CD4-positive, alpha-beta T cell treated with Interleukin-6 for 4 hours (primary cell): ENCODE measurements at regions not wholly inside any gene's neighbourhood (a gene's known extent, or its start where the extent isn't known, plus 50 kb on each side); places are given as distances from the start of the nearest gene placed in this dataset.
"Not testable (repeated sequence)": the region's sequence is repeated elsewhere in the genome, so short reads cannot be mapped to it uniquely, and the experiment has no call there.

Experiments
- DNase-seq: peaks from one replicate; pipeline ENCODE4 v3.0.0-alpha.2; 2020; ENCODE audit warnings: mixed read lengths

DNA sequence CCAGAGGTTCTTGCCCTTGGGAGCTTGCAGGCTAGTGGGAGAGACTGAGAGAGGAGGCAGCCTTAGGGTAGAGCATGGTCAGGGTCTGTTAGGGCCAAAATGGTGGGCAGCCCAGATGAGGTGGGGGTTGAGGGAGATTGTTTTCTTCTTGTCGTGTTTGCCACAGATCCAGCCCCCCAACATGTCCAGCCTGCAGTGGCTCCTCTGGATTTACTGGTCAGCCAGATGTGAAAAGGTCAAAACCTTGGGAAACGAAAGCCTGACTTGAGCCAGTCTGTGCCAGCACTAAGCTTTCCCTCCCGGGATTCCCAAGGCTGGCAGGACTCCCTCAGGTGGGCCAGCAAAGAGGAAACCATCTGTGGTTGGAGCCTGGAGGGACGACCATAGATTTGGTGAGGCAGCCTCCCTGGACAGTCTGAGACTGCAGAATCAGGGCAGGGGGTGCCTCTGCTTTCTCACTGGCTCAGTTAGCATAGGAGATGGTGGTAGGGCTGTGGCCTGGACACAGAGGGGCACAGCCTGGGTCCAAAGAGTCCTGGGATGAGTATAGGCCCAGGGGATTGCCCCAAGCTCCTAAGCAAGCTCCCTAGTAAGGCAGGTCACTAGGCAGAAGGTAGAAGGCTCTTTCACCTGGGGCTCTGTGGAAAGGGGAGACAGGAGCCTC is 51.2 kb upstream of the PRR23C start:
- no peak for DNase-seq

DNA sequence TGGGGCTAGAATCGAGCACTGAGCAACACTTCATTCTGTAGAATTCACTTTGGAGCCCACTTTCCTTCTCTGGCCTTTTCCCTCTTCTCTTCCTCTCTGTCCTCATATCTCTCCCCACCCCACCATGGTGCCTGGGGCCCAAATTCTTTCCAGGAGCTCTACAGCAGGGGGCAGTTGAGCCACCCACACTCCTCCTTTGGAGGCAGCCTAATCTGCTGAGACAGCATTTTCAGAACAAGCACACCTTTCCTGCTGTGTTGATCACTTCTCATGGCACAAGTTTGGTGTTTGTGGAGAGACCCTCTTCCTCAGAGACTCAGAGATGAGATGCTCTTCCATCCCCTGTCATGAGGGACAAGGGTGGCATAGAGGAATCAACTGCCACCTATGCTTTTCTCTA is 52.0 kb upstream of the PRR23C start:
- DNase-seq: no peak

DNA sequence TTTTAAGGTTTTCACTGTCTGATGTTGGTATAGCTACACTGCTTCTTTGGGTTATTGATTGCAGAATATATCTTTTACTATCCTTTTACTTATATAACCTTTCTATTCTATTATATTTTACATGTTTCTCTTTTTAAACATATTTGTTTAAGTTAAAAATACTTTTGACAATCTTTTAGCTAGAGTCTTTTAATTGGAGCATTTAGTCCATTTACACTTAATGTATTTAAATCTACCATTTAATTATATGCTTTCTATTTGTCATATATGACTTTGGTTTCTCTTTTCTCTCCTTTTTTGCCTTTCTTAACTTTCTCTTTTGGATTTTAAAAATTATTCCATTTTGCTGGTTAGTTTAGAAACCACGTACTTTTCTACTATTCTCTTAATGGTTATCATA is 53.7 kb upstream of the PRR23C start:
- no peak for DNase-seq

DNA sequence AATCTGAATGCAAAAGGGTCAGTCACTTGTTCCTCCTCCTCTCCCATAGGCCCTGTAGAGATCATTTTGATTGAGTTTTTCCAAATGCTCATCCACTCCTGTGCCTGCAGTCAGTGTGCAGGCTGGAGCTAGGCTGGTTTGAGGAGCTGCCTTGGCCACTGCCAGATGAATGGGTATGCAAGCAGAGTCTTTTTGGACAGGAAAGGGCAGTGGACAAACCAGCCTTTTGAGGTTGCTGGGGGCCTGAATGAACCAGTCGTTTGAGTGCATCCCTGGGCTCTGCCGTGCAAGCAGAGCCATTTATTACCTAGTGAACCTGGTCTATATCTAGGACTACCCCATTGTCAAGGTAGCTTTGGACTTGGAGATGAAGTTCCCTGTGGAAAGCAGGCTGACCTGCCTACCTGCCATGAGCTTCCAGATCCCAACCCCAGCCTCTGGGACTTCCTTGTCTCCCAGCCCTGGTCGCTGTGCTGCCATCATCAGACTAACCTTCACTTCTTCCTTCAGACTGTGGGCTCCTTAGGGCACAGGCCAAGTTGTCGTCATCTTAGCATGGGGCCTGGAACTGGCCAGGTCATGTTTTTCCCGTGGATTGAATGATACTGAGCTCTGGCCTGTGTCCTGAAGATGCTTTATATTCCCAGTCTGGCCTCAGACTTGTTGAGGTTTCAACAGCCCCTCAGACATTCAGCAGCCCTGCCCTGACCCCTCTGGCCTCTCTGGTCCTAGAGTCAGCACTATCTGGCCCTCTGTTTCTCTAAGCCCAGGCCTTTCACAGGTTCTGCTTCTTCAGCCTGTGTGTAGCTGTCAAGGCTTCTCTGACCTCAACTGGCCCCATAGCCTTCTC is 55.5 kb upstream of the PRR23C start:
- no peak for DNase-seq

DNA sequence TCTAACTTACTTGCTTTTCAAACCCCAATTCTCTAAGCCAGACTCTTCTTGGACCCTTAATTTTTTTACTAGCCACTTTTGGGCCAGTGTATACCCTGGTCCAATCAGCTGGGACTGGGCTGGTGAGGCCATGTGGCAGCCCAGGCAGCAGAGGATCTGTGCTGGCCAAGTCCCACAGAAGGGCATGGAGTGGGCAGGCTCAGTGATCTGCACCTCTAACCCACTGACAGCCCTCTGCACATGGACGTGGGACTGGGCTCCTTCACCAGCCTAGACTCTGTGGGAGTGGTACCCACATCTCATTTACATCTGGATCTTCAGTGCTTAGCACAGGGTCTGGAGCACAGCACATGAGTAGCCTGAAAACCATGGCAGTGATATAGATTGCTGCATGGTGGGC is 56.1 kb upstream of the PRR23C start:
- DNase-seq: no peak

DNA sequence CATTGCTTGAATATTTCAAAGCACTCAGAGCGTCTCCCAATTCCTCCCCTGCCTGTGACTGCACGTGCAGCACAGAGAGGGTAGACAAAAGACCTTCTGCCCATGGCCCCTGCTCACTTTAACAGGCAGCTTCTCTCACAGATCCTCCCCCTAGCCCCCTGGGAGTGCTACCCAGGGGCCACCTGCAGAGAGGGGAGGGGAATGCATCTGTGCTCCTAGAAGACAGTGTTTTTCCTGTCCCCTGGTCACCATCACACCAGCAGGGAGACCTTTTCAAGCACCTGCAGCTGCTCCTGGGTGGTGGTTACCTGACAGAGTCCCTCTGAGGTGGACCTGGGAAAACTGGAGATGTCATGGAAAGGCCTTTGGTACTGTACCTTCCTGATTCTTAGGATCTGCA is 56.7 kb upstream of the PRR23C start:
- no peak for DNase-seq

DNA sequence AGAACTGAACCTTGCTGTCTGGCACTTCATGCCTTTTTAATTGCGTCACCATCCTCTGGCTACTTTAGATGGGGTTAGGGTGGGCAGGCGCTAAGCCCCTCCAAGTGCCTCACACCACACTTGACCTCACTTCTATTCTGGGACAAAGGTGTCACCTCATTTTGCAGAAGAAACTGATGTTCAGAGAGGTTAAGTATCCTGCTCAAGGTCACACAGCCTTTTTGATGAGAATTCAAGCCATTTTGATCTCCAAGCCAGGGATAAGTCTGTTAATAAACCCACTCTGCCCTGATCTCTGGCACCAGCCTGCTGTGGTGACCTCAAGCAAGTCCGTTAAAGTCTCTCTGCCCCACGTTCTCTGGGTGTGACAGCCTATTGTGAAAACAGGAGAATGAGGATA is 58.8 kb upstream of the PRR23C start:
- no peak for DNase-seq

DNA sequence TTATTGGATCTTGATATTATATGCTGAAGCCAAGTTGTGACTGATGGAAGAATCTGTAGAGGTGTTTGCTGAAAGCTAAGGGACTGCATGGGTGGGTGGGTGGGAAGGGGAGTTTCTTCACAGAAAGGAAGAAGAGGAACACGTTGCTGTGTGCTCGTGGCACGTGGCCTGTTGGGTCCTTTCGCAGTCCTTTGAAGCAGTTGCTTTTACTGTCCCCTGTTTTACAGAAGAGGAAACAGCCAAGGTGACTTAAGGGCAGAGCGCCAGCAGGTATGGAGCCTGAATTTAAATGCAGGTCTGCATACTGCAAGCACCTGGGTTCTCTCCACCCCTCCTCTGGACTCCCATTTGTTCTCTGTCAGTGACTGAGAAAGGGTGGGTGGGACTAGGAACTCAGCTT is 59.4 kb upstream of the PRR23C start:
- DNase-seq: no peak

DNA sequence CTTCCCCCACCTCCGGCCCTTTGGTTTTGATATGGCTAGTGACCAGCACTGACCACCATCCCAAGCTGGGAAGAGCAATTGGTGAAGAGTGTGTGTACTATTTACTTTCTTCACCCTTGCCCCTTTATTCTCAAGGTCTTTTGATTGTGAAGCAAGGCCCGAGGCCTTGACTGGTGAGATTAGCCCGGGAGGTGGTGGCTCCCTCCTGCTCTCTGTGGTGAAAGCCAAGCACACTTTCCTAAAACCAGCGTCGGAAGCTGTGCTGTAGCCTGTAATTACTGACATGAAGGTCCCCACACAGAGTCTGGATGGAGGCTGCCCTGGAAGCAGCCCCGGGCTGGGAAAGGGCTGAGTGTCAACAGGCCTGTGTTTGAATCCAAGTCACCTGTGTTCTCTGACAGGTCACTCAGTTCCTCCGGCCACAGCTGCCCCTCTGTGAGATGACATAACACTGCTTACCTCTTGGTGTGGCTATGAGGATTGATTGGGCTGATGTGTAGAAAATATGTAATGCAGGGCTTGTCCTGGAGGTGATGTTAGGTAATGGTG is 60.5 kb upstream of the PRR23C start:
- no peak for DNase-seq

DNA sequence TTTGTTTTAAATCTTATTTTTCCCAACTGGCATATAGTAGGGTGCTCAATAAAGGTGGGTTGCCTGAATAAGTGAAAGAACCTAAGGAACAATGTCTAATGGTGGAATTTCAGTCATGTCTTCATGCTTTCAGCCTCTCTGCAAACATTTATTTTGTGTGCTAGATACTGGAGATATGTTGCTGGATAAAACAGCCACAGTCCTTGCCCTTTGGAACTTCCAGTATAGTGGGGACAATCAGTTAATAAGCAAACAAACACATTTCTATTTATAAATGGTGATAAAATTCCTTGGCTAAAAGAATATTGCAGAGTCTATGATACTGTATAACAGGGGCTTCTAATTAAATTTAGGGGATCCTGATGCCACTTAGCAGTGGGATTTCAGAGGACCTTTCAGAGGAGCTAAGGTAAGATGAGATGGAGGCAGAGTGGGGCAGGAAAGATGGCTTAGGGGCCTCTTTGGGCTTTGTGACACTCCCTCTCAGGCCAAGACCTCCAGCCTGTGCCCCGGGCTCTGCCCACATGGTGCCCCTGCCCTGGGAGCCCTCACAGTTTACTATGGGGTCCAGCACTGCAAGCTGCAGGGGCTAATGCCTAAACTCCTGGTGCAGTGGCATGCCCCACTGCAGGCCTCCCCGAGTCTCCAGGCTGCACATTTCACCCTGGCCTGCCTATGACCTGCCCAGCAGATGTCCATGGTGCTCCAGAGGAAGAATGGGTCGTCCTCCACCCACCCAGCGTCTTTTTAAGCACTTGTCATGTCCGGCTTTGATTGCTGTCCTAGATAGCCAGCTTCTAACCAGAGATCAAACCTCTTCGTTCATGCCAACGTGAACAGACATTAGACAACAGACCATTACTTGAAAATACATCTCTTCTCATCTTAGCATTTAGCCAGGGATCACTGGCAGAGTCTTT is 61.6 kb upstream of the PRR23C start:
- DNase-seq: no peak

DNA sequence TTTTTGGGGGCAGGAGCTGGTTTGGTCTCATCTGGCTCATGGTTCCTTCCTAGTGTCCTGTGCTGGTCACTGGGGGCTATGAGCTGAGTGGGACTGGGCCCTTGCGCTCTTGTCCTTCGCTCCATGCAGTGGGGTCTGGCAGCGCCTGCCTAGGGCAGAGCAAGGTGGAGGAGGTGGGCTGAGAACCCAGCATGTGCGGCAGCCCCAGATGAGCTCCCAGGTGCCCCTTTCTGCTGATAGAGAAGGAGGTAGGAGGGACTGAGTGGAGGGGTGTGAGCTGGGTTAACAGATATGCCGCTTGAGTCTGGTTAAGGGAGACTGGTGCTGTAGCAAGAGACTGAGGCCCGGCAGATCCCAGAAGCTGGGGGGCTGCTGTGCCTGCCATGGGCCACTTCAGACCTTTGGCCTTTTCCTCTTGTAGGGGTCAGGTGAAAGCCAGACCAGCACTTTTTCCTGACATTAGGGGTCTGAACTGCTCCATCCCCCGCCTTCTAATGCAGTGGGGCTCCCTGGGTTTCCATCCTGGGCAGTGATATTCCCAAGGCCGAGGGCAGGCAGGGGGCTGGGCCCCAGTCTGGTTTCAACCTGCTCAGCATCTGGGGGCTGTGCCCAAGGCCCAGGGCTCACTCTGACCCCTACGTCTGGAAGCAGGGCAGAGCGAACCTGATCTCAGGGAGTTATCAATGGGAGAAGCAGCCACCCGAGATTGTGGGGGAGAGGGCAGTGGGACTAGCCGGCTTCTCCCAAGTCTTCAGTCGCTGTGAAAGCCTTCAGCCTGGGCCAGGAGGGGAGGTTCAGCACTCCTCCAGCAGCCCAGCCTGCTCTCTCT is 62.9 kb upstream of the PRR23C start:
- no peak for DNase-seq

DNA sequence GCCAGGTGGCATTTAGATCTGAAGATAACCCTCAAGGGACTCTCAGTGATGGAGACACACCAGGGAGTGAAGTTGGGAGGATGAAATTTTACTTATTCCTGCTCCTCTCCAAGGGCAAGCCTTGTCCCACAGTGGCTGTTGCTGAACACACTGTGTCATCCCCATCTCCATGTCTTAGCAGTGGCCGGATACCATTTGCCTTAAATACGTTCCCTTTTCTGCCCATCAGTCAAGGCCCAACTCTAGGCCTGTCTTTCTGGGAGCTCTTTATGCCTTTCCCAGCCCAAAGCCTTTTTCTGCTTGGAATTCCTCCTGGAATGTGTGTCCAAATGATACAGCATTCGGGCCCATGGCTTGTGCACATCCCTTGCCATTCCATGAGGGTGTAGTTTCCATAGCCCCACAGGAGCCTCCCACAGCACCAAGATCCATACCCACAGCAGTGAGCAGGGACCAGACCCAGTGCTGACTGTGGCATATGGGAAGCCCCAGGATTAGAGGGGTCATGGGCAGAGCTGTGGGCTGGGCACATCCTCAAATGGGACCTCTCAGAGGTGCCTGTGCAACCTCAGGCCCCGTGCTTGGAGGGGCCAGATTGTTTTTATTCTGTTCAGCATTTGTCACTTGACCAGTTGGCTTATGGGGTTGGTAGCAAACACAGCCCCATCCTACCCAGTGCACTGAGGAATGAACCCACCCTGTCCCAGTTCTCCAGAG is 63.7 kb upstream of the PRR23C start:
- no peak for DNase-seq

DNA sequence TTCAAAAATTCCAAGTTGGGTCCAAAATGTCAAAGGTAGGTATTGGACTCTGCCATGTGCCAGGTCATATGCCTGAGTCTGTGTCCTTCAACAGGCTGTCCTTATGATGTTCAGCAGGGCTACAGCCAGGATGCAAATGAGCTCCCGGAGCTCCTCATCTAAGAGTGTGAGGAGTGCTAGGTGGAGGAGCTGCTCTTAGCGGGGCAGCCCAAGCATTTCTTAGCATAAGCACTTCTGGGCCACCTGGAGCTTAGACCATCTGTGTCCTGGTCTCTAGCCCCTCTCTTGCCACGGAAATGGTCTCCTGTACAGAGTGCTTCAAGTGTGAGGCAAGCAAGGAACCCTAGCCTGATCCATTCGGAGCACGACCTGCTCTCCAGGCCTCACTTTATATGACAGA is 64.6 kb upstream of the PRR23C start:
- no peak for DNase-seq

DNA sequence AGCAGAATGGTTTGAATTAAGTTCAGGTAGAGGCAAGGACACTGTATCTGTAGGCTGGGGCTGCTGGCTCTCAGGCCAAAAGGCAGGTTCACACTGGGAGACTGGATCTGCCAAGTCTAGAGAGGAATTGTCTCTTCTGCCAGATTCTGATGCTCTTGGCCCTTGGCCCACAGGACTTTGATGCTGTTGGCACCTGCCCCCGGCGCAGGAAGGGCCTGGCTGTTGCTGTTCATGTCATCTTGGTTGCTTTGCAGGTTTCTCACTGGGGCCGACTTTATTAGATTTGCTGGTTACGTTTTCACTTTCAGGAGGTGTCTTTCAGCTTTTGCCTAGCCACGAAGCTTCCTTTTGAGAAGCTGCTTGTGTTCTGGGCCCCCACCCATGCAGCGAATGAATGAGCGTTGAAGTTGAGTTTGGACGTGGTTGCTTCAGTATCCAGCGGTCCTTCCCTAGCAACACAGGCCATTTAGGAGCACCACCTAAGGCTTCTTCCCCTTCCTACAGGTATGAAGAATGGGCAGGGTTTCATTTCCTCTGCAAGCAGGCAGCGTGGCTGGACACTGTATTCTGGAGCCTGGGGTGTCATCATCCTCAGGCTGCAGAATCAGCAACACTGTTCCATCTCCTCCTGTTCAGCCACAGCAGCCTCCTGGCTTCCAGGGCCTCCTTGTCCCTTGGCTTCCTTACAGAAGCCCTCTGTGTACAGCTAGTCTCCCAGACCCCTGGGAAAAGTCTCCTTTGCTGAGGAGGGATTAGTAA is 65.6 kb upstream of the PRR23C start:
- DNase-seq: no peak

DNA sequence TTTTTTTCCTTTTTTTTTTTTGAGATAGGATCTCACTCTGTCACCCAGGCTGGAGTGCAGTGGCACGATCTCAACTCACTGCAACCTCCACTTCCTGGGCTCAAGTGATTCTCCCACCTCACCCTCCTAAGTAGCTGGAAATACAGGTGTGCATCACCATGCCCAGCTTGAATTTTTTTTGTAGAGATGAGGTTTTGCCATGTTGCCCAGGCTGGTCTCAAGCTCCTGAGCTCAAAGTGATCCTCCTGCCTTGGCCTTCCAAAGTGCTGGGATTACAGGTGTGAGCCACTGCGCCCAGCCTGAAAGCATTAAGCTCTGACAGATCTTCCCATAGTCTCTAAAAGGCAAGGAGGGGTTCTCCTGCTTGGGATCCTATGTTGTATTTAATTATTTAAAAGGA is 66.2 kb upstream of the PRR23C start:
- DNase-seq: not testable (repeated sequence)

DNA sequence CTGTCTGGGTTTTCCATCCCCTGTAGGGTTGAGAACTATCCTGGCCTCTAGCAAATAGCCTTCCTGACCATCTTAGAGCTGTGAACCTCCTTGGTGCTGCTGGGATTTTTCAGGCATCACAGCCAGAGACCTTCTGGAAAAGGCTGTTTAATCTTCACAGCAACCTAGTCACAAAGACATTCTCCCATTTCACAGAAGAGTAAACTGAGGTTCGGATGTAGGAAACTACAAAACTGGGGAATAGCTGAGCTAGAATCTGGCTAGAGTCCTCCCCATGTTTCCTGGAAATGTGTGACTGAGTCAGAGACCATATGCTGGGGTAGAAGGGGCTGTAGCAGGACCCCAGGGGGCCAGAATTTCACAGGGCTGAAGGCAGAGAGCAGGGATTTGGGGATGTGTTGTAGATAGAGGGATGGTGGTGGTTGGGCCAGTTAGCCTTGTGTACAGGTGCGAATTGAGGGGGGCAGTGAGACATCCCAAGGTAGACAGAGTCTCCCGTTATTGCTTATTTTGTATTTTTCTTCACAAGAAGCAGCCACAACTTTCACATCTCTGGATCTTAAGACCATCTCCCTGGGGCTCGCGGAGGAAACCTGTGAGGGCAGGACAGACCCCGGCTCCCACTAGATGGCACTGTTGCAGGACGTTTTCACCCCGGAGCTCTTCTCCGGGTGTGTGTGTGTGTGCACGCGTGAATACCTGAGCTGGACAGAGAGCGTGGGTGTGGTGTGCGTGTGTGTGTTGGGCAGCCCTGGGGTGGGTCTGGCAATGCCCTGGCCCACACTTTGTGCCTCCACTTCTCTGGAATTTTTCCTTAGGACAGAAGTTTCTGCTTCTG is 66.9 kb upstream of the PRR23C start:
- peak; percentile 54 for DNase-seq

DNA sequence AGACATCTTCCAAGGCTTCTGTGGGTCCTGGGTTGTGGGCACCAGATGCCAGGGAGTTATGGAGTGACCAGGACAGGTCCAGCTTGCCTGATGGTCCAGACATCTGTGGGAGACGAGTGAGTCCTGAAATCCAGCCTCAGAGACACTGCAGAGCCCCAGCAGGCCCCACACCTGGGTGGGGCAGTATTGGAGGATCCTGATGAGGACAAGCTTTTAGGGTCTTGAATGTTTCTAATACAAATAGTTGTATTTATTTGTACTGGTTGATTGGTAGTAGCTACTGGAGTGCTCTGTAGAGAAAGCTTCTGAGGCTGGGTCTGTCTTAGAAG is 67.5 kb upstream of the PRR23C start:
- no peak for DNase-seq

DNA sequence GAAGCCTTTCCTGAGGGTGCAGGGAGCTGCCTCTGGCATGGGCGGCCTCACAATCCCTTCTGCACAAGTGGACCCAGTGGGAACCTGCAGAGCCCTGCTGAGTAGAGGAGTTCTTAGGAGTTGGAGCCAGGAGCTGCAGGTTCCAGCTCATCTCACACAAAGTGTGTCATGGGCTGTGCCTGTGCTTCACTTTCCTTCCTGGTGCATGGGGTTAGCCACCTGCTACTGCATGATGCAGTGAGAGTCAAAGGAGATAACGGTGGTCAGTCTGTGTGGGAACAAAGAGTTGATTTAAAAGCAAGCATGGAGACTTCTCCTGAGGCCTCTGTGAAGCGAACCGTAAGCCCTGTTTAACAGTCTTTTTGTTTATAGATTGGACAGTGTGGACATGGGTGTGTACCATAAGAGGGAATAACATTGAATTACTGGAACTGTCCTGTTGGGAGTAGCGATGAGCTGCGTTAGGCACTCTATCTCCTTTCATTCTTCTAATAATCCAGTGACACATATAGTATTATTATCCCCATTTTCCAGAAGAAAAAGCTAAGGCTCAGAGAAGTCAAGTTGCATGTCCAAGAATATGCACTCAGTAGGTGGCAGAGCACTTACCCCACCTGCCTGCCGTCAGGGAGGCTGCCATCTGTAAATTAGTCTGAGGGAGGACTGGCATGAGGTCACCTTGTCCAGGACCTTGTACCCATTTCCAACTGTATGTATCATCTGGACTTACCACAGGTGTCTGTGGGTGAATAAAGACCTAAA is 68.7 kb upstream of the PRR23C start:
- DNase-seq: no peak

DNA sequence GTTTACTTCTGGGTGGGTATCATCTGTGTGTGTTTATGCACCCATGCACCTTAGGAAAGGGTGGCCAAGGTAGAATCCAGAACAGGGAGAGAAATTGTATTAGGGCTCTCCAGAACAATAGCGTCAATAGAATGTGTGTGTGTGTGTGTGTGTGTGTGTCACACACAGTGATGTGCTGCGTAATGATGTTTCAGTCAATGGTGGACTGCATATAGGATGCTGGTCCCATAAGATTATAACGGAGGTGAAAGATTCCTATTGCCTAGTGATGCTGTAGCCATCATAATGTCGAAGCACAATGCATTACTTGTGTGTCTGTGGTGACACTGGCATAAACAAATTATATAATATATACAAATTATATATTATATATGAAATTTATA is 69.3 kb upstream of the PRR23C start:
- no peak for DNase-seq
